Neuronal stem cell (in vitro differentiated cells): ENCODE measurements at regions not wholly inside any gene's neighbourhood (a gene's known extent, or its start where the extent isn't known, plus 50 kb on each side); places are given as distances from the start of the nearest gene placed in this dataset.
A peak's percentile ranks its signal among the peaks of the same experiment; 100 is the strongest.
"Not testable (repeated sequence)": the region's sequence is repeated elsewhere in the genome, so short reads cannot be mapped to it uniquely, and the experiment has no call there.

ENCODE experiments used
- DNase-seq: peaks from one replicate; pipeline ENCODE4 v3.0.0-alpha.2; 2013; ENCODE audit warnings: low spot score
- H2AFZ ChIP-seq: one replicate; pipeline ENCODE4 v1.6.1; 2013; ENCODE audit warnings: mild to moderate bottlenecking, low read length, inconsistent platforms
- H2AK5ac ChIP-seq: 2 replicates; pipeline ENCODE4 v1.6.1; 2013; ENCODE audit warnings: low read depth, mild to moderate bottlenecking, inconsistent platforms, low read length, moderate library complexity, mixed read lengths
- H2BK120ac ChIP-seq: 2 replicates; pipeline ENCODE4 v1.6.1; 2013; ENCODE audit warnings: low read depth, mild to moderate bottlenecking, inconsistent platforms, low read length, moderate library complexity, mixed read lengths
- H2BK12ac ChIP-seq: one replicate; pipeline ENCODE4 v1.6.1; 2013; ENCODE audit warnings: low read length, inconsistent platforms
- H2BK15ac ChIP-seq: 2 replicates; pipeline ENCODE4 v1.6.1; 2013; ENCODE audit warnings: mild to moderate bottlenecking, low read length, inconsistent platforms, mixed read lengths
- H2BK5ac ChIP-seq: one replicate; pipeline ENCODE4 v1.6.1; 2013; ENCODE audit warnings: inconsistent platforms, mild to moderate bottlenecking, low read length, moderate library complexity
- H3K14ac ChIP-seq: one replicate; pipeline ENCODE4 v1.6.1; 2013; ENCODE audit warnings: low read length, inconsistent platforms
- H3K18ac ChIP-seq: 2 replicates; pipeline ENCODE4 v1.6.1; 2013; ENCODE audit warnings: low read length, inconsistent platforms
- H3K23ac ChIP-seq: 2 replicates; pipeline ENCODE4 v1.6.1; 2013; ENCODE audit warnings: low read depth, mild to moderate bottlenecking, mixed read lengths, low read length, inconsistent platforms; ENCODE audit not compliant: poor library complexity
- H3K27ac ChIP-seq: replicated peaks from 3 replicates; pipeline ENCODE4 v1.5.1; 2013; ENCODE audit warnings: low read length, inconsistent platforms
- H3K27me3 ChIP-seq, 3 experiments: 2 replicates each; pipeline ENCODE4 v1.6.1; 2013; ENCODE audit warnings: low read length in 3 of 3, mild to moderate bottlenecking in 2 of 3, inconsistent platforms in 1 of 3, low read depth in 1 of 3, mixed read lengths in 1 of 3, moderate library complexity in 1 of 3; ENCODE audit not compliant: control insufficient read depth in 3 of 3, insufficient read depth in 3 of 3
- H3K36me3 ChIP-seq, 2 donors: replicated peaks in 1 of 2; 2 replicates each; pipeline ENCODE4 v1.6.1; 2013; ENCODE audit warnings: low read length in 2 of 2; ENCODE audit not compliant: control insufficient read depth in 2 of 2, insufficient read depth in 2 of 2
- H3K4ac ChIP-seq: 2 replicates; pipeline ENCODE4 v1.6.1; 2013; ENCODE audit warnings: inconsistent platforms, mild to moderate bottlenecking, low read length, moderate library complexity
- H3K4me1 ChIP-seq, 2 donors: 1 replicate in 1 of 2; 2 replicates in 1 of 2; pipeline ENCODE4 v1.6.1; 2013; ENCODE audit warnings: low read length in 2 of 2, low read depth in 1 of 2; ENCODE audit not compliant: control insufficient read depth in 2 of 2, insufficient read depth in 1 of 2
- H3K4me2 ChIP-seq: one replicate; pipeline ENCODE4 v1.6.1; 2013; ENCODE audit warnings: mild to moderate bottlenecking, low read length, inconsistent platforms; ENCODE audit not compliant: insufficient read depth, poor library complexity, severe bottlenecking
- H3K4me3 ChIP-seq, 2 donors: 2 replicates each; pipeline ENCODE4 v1.5.1; 2013; ENCODE audit warnings: low read length in 2 of 2, mild to moderate bottlenecking in 2 of 2, inconsistent platforms in 1 of 2, moderate library complexity in 1 of 2
- H3K79me1 ChIP-seq: one replicate; pipeline ENCODE4 v1.6.1; 2013; ENCODE audit warnings: low read depth, mild to moderate bottlenecking, inconsistent platforms, low read length, moderate library complexity
- H3K9ac ChIP-seq: one replicate; pipeline ENCODE4 v1.6.1; 2013; ENCODE audit warnings: mild to moderate bottlenecking, low read depth, low read length, inconsistent platforms; ENCODE audit not compliant: poor library complexity
- H3K9me3 ChIP-seq, 2 donors: replicated peaks in 1 of 2; 2 replicates each; pipeline versions ENCODE3 to v1.6.1; 2013; ENCODE audit warnings: low read length in 2 of 2, mild to moderate bottlenecking in 2 of 2, inconsistent platforms in 1 of 2, low read depth in 1 of 2, mixed read lengths in 1 of 2, moderate library complexity in 1 of 2; ENCODE audit not compliant: control insufficient read depth in 2 of 2, insufficient read depth in 1 of 2
- H4K8ac ChIP-seq: one replicate; pipeline ENCODE4 v1.6.1; 2013; ENCODE audit warnings: low read depth, mild to moderate bottlenecking, inconsistent platforms, low read length, moderate library complexity
- H4K91ac ChIP-seq: one replicate; pipeline ENCODE4 v1.6.1; 2013; ENCODE audit warnings: low read length, low read depth, mild to moderate bottlenecking, inconsistent platforms; ENCODE audit not compliant: poor library complexity
- WGBS, 2 donors: extraction: QIAGEN DNeasy Blood & Tissue Kit; methylation state at CpG; one replicate each; pipeline ENCODE4 v1.1.7; 2013; ENCODE audit warnings: missing lambda C conversion rate in 2 of 2, mixed read lengths in 1 of 2; ENCODE audit not compliant: insufficient read length in 2 of 2, insufficient replicate concordance in 1 of 2; ENCODE audit errors: extremely low coverage in 2 of 2; 5-methylcytosine and 5-hydroxymethylcytosine counted together

GRCh38 chr2:131822237-131822721 is 294.6 kb downstream of the CCDC74A start:
- DNase-seq = not testable (repeated sequence)

GRCh38 chr2:131823058-131823457 is 295.4 kb downstream of the CCDC74A start:
- H3K4me2 ChIP-seq, H3K27me3 ChIP-seq, H3K36me3 ChIP-seq, H2BK120ac ChIP-seq, H2BK12ac ChIP-seq, H2BK15ac ChIP-seq, H2AFZ ChIP-seq, H2AK5ac ChIP-seq, H3K79me1 ChIP-seq, H3K9me3 ChIP-seq, H3K23ac ChIP-seq, H3K27ac ChIP-seq, H3K4ac ChIP-seq, H4K8ac ChIP-seq, H2BK5ac ChIP-seq, H3K4me1 ChIP-seq, H4K91ac ChIP-seq, DNase-seq, H3K18ac ChIP-seq: not testable (repeated sequence)
- H3K9ac ChIP-seq = peak overlapping the region; percentile 60
- WGBS, 2 donors = no CpG with 5 or more reads among the region's 2 CpGs
- H3K14ac ChIP-seq = peak overlapping the region; percentile 71
- peak overlapping the region in 1 of 2 donors; percentile 50 for H3K4me3 ChIP-seq

More at GRCh38 chr2:131822237-131822721, 294.6 kb downstream of the CCDC74A start:
- H2BK15ac ChIP-seq, H2AK5ac ChIP-seq, H3K79me1 ChIP-seq, H3K4me1 ChIP-seq, H3K4me3 ChIP-seq, H3K9ac ChIP-seq, H3K27me3 ChIP-seq, H2AFZ ChIP-seq, H3K4ac ChIP-seq, H4K91ac ChIP-seq, H3K9me3 ChIP-seq, H2BK12ac ChIP-seq, H3K23ac ChIP-seq, H3K27ac ChIP-seq, H3K14ac ChIP-seq, H3K4me2 ChIP-seq, H3K36me3 ChIP-seq, H2BK120ac ChIP-seq, H2BK5ac ChIP-seq: not testable (repeated sequence)
- Histone ChIP-seq H3K18ac (peak overlapping the region; percentile 4), H4K8ac (peak overlapping the region; percentile 3)
- WGBS, 2 donors = no CpG with 5 or more reads among the region's 3 CpGs

GRCh38 chr2:131824986-131825385 is 297.3 kb downstream of the CCDC74A start:
- not testable (repeated sequence) for H3K27me3 ChIP-seq, H3K18ac ChIP-seq, H3K23ac ChIP-seq, H4K8ac ChIP-seq, H3K4ac ChIP-seq, H3K4me1 ChIP-seq, H2BK5ac ChIP-seq, H2AK5ac ChIP-seq, H3K27ac ChIP-seq, H3K9ac ChIP-seq, H3K4me3 ChIP-seq, H2BK12ac ChIP-seq, H3K4me2 ChIP-seq, H2BK15ac ChIP-seq, DNase-seq, H2AFZ ChIP-seq, H2BK120ac ChIP-seq, H3K79me1 ChIP-seq, H4K91ac ChIP-seq, H3K9me3 ChIP-seq, H3K14ac ChIP-seq, H3K36me3 ChIP-seq
- WGBS, 2 donors = no CpG with 5 or more reads among the region's 2 CpGs

- H3K27me3 ChIP-seq = no peaks in the 10 kb centered on the region
- H3K9ac ChIP-seq = no peak overlapping the region
- no peak overlapping the region for H2AFZ ChIP-seq
- H4K8ac ChIP-seq = no peak overlapping the region
- H2AK5ac ChIP-seq = no peak overlapping the region
- H3K27ac ChIP-seq = no peak overlapping the region
- no peak overlapping the region for H3K23ac ChIP-seq
- no peak for DNase-seq
- no peak overlapping the region for H2BK120ac ChIP-seq
- WGBS, 2 donors = no CpG with 5 or more reads among the region's 56 CpGs
- H3K4me3 ChIP-seq = no peak overlapping the region
- no peaks in the 10 kb centered on the region for H3K9me3 ChIP-seq
- H3K18ac ChIP-seq = no peak overlapping the region
- H3K4me2 ChIP-seq = no peak overlapping the region
- H2BK15ac ChIP-seq = no peak overlapping the region
- no peaks in the 10 kb centered on the region for H3K36me3 ChIP-seq
- no peak overlapping the region for H4K91ac ChIP-seq
- no peak overlapping the region for H2BK5ac ChIP-seq
- H3K4ac ChIP-seq = no peak overlapping the region
- H2BK12ac ChIP-seq = no peak overlapping the region
- peak overlapping the region; percentile 82 for H3K14ac ChIP-seq
- no peaks in the 10 kb centered on the region for H3K79me1 ChIP-seq
- H3K4me1 ChIP-seq = no peaks in the 10 kb centered on the region
Observed at GRCh38 chr2:131827481-131828163, 299.9 kb downstream of the CCDC74A start.
